ENCODE measurements at regions not wholly inside any gene's neighbourhood (a gene's known extent, or its start where the extent isn't known, plus 50 kb on each side); places are given as distances from the start of the nearest gene placed in this dataset.

- TF ChIP-seq CTCF (conservative IDR thresholded peaks at IDR 0.05; ENCODE audit: low read depth, low read length): no peak
- DNase-seq (ENCODE audit: low read depth): no peak
- no peak overlapping the region for H3K4me3 ChIP-seq (ENCODE audit: low read depth, low read length)
Measured at GRCh38 chr5:1731091-1731639, 68.5 kb downstream of the MRPL36 start.

GRCh38 chr5:1730487-1730847 lies 69.2 kb downstream of the MRPL36 start:
- no peak overlapping the region for H3K4me3 ChIP-seq (ENCODE audit: low read depth, low read length)
- no peak for TF ChIP-seq CTCF (conservative IDR thresholded peaks at IDR 0.05; ENCODE audit: low read depth, low read length)
- no peak for DNase-seq (ENCODE audit: low read depth)

GRCh38 chr5:1729641-1730486 lies 69.8 kb downstream of the MRPL36 start:
- no peak overlapping the region for H3K4me3 ChIP-seq (ENCODE audit: low read depth, low read length)
- DNase-seq (ENCODE audit: low read depth): no peak
- no peak for TF ChIP-seq CTCF (conservative IDR thresholded peaks at IDR 0.05; ENCODE audit: low read depth, low read length)

- no peak for TF ChIP-seq CTCF (conservative IDR thresholded peaks at IDR 0.05; ENCODE audit: low read depth, low read length)
- no peak for DNase-seq (ENCODE audit: low read depth)
- no peak overlapping the region for H3K4me3 ChIP-seq (ENCODE audit: low read depth, low read length)
Measured at GRCh38 chr5:1728846-1729245, 70.8 kb downstream of the MRPL36 start.

- H3K4me3 ChIP-seq (ENCODE audit: low read depth, low read length): no peak overlapping the region
- no peak for DNase-seq (ENCODE audit: low read depth)
- TF ChIP-seq CTCF (conservative IDR thresholded peaks at IDR 0.05; ENCODE audit: low read depth, low read length): no peak
Measured at GRCh38 chr5:1727571-1727970, 72.1 kb downstream of the MRPL36 start.

- no peak overlapping the region for H3K4me3 ChIP-seq (ENCODE audit: low read depth, low read length)
Measured at GRCh38 chr5:1726956-1727355, 72.7 kb downstream of the MRPL36 start.

More at GRCh38 chr5:1726956-1727355, 72.7 kb downstream of the MRPL36 start:
- no peak for DNase-seq (ENCODE audit: low read depth)
- no peak for TF ChIP-seq CTCF (conservative IDR thresholded peaks at IDR 0.05; ENCODE audit: low read depth, low read length)
